ENCODE measurements at regions not wholly inside any gene's neighbourhood (a gene's known extent, or its start where the extent isn't known, plus 50 kb on each side); places are given as distances from the start of the nearest gene placed in this dataset.

GRCh38 chr20:19070026-19070425 lies 142.4 kb upstream of the SLC24A3 start:
- intact Hi-C loops (cut with micrococcal nuclease): no loop called here
- peaks cover 9% of the 10 kb centered on the region for H3K9me3 Mint-ChIP-seq
- H3K27me3 Mint-ChIP-seq: no peaks in the 10 kb centered on the region
- no peak for TF ChIP-seq CTCF (IDR thresholded peaks at IDR 0.05)
- H3K27ac Mint-ChIP-seq: no peak overlapping the region
- no peaks in the 10 kb centered on the region for H3K36me3 Mint-ChIP-seq (ENCODE audit: low read depth)
- ATAC-seq: no peak
- H3K4me3 Mint-ChIP-seq: no peak overlapping the region
- no peak for DNase-seq
- H3K4me1 Mint-ChIP-seq (ENCODE audit: low read depth): peaks cover 8% of the 10 kb centered on the region
- POLR2A ChIA-PET: no interaction called here
- CTCF ChIA-PET: no interaction called here

GRCh38 chr20:19070681-19071445 lies 141.6 kb upstream of the SLC24A3 start:
- peaks cover 1% of the 10 kb centered on the region for H3K9me3 Mint-ChIP-seq
- no peak for ATAC-seq
- intact Hi-C loops (cut with micrococcal nuclease): no loop called here
- H3K27ac Mint-ChIP-seq: no peak overlapping the region
- DNase-seq: no peak
- H3K36me3 Mint-ChIP-seq (ENCODE audit: low read depth): no peaks in the 10 kb centered on the region
- H3K27me3 Mint-ChIP-seq: no peaks in the 10 kb centered on the region
- TF ChIP-seq CTCF (IDR thresholded peaks at IDR 0.05): no peak
- ChIA-PET POLR2A (no interaction called here), CTCF (interaction anchor here (1.3 to 1.7 kb wide), 2 partner anchors 7 to 13 kb away, joined by 3 to 4 read pairs; no protein-coding TSS in a partner anchor)
- no peak overlapping the region for H3K4me3 Mint-ChIP-seq
- H3K4me1 Mint-ChIP-seq (ENCODE audit: low read depth): peaks cover 12% of the 10 kb centered on the region

- CTCF ChIA-PET: interaction anchor here (1.3 to 1.7 kb wide), 2 partner anchors 8 to 14 kb away, joined by 3 to 4 read pairs; no protein-coding TSS in a partner anchor
- H3K9me3 Mint-ChIP-seq: no peaks in the 10 kb centered on the region
- POLR2A ChIA-PET: no interaction called here
- peaks cover 12% of the 10 kb centered on the region for H3K4me1 Mint-ChIP-seq (ENCODE audit: low read depth)
- no peaks in the 10 kb centered on the region for H3K27me3 Mint-ChIP-seq
- H3K4me3 Mint-ChIP-seq: no peak overlapping the region
- DNase-seq: no peak
- no peak overlapping the region for H3K27ac Mint-ChIP-seq
- intact Hi-C loops (cut with micrococcal nuclease): no loop called here
- ATAC-seq: no peak
- no peaks in the 10 kb centered on the region for H3K36me3 Mint-ChIP-seq (ENCODE audit: low read depth)
- no peak for TF ChIP-seq CTCF (IDR thresholded peaks at IDR 0.05)
These were observed 141.1 kb upstream of the SLC24A3 start for GRCh38 chr20:19071446-19071725.

GRCh38 chr20:19071902-19072498 lies 140.4 kb upstream of the SLC24A3 start:
- ChIA-PET POLR2A (no interaction called here), CTCF (interaction anchor here (1.3 to 1.7 kb wide), 2 partner anchors 9 to 14 kb away, joined by 3 to 4 read pairs; no protein-coding TSS in a partner anchor)
- H3K36me3 Mint-ChIP-seq (ENCODE audit: low read depth): no peaks in the 10 kb centered on the region
- H3K4me3 Mint-ChIP-seq: no peak overlapping the region
- no peaks in the 10 kb centered on the region for H3K27me3 Mint-ChIP-seq
- DNase-seq (no peak), ATAC-seq (no peak)
- intact Hi-C loops (cut with micrococcal nuclease): no loop called here
- TF ChIP-seq CTCF (IDR thresholded peaks at IDR 0.05): no peak
- H3K27ac Mint-ChIP-seq: no peak overlapping the region
- peaks cover 12% of the 10 kb centered on the region for H3K4me1 Mint-ChIP-seq (ENCODE audit: low read depth)
- H3K9me3 Mint-ChIP-seq: no peaks in the 10 kb centered on the region

GRCh38 chr20:19072988-19073387 lies 139.5 kb upstream of the SLC24A3 start:
- Mint-ChIP-seq H3K9me3 (no peaks in the 10 kb centered on the region), H3K4me1 (ENCODE audit: low read depth) (peaks cover 12% of the 10 kb centered on the region), H3K27ac (no peak overlapping the region), H3K36me3 (ENCODE audit: low read depth) (no peaks in the 10 kb centered on the region), H3K4me3 (no peak overlapping the region), H3K27me3 (no peaks in the 10 kb centered on the region)
- ATAC-seq: no peak
- no peak for DNase-seq
- no peak for TF ChIP-seq CTCF (IDR thresholded peaks at IDR 0.05)
- POLR2A ChIA-PET: no interaction called here
- CTCF ChIA-PET: interaction anchor here (1.1 kb wide), 1 partner anchor 32 kb away, joined by 3 read pairs; no protein-coding TSS in a partner anchor
- intact Hi-C loops (cut with micrococcal nuclease): no loop called here
